IPS-18c (cell line): ENCODE measurements at regions not wholly inside any gene's neighbourhood (a gene's known extent, or its start where the extent isn't known, plus 50 kb on each side); places are given as distances from the start of the nearest gene placed in this dataset.
"Not testable (repeated sequence)": the region's sequence is repeated elsewhere in the genome, so short reads cannot be mapped to it uniquely, and the experiment has no call there.

Experiments used
- H3K4me3 ChIP-seq: 2 replicates; pipeline ENCODE4 v1.7.0; 2013; ENCODE audit warnings: low read depth, mild to moderate bottlenecking, low read length, moderate library complexity; ENCODE audit not compliant: insufficient read depth
- H3K9me3 ChIP-seq: one replicate; pipeline ENCODE4 v1.6.1; 2013; ENCODE audit warnings: mild to moderate bottlenecking, low read length, moderate library complexity; ENCODE audit not compliant: control insufficient read depth, insufficient read depth

DNA sequence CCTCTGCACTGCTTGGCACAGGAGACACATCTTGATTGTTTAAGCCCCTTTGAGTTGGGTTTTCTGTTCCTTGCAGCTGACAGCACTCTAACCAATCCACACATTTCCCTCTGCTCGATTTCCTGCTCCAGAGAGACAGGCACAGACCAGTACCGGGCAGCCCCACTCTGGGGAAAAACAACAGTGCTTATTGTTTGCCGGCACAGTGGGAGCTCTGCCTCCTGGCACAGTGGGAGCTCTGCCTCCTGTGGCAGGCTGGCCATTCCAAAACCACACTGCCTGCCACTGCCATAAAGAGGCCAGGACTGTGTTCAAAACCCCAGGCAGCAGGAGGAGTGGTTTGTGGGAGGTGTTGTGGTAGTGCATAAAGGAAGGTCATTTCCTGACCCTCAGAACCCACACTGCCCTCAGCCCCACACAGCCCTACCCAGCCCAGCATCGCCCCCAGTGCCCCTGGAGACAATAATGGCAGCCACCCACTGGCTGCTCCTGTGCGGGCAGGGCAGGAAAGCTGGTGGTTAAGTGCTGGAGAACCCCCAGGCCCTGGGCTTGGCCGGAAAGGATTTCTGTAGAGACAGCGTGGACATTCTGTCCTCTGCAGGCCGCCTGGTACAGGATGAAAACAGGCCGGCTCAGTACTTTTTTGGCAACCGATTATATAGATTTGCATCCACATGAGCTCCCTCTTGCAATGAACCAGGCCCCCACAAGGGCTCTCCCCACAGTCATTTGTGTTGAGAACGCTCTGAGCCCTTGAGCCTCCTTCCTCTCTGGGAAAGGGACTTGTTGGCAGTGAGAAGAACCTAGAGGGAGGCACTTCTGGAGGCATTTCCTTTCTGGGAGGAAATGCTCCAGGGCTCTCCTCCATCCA is 182.8 kb downstream of the TRIM43 start:
- H3K9me3 ChIP-seq, H3K4me3 ChIP-seq: not testable (repeated sequence)

GRCh38 chr2:95775193-95775531 is 183.4 kb downstream of the TRIM43 start:
- H3K4me3 ChIP-seq, H3K9me3 ChIP-seq: not testable (repeated sequence)
